Left forelimb (tissue), 1 donor: ENCODE measurements at regions not wholly inside any gene's neighbourhood (a gene's known extent, or its start where the extent isn't known, plus 50 kb on each side); places are given as distances from the start of the nearest gene placed in this dataset.
"Not testable (repeated sequence)": the region's sequence is repeated elsewhere in the genome, so short reads cannot be mapped to it uniquely, and the experiment has no call there.

Experiments used
- DNase-seq: peaks from one replicate; pipeline ENCODE4 v3.0.0-alpha.2; 2018; ENCODE audit warnings: low spot score

DNA sequence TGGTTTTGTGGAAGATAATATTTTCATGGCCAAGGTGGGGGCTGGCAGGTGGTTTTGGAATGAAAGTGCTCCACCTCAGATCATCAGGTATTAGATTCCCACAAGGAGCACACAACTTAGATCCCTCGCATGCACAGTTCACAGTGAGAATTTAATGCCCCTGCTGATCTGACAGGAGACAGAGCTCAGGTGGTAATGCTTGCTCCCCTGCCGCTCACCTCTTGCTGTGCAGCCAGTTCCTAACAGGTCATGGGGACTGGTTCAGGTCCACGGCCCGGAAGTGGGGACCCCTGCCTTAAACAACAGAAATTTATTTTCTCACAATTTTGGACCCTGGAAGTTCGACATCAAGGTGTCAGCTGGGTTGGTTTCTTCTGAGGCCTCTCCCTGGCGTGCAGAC, 668.7 kb upstream of the ZNF608 start:
- no peak for DNase-seq

DNA sequence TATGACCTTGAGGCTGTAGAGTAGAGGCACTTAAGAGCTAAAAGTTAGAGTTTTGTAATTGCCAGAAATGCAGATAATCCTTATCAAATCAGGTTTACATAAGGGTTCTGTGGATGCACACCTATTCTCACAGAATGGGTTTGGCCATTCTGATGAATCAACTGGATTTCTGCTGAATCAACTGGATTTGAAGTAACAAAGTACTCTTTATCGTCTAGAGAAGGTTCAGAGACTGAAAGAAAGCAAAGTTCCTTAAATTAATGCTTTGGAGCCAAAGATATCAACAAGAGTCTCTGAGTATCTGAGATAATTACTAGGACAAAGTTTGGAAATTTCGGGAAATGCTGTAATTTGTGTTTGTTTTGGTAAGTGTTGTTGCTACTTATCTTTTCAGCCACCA, 669.6 kb upstream of the ZNF608 start:
- DNase-seq, result no peak

DNA sequence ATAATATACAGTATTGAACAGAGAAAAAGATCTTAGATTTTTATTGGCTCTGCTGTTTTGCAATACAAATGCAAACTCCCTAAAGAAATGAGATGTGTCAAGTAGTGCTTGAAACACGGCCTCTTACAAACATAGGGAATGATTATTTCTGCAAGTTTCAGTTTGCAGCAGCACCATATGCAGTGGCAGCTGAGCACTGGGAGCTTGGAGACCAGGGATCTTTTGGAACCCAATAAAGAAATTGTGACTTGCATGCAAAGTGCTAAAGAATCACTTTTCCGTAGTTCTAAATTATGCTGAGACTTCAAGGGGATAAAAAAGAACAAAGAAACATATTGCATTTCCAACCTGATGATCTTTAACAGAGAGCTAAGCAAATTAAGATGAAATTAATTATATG, 674.6 kb upstream of the ZNF608 start:
- no peak for DNase-seq

DNA sequence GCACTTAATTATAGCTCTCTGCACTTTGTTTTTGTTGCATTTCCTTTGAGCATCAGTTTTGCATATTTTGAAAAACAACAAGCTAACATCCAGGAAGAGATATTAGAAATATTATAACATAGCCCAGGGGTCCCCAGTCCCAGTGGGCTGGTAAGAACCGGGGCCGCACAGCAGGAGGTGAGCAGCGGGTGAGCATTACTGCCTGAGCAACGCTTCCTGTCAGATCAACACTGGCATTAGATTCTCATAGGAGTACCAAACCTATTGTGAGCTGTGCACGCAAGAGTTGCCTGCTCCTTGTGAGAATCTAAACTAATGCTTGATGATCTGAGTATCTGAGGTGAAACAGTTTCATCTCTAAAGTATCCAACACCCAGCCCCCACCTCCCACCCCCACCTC, 675.9 kb upstream of the ZNF608 start:
- no peak for DNase-seq

DNA sequence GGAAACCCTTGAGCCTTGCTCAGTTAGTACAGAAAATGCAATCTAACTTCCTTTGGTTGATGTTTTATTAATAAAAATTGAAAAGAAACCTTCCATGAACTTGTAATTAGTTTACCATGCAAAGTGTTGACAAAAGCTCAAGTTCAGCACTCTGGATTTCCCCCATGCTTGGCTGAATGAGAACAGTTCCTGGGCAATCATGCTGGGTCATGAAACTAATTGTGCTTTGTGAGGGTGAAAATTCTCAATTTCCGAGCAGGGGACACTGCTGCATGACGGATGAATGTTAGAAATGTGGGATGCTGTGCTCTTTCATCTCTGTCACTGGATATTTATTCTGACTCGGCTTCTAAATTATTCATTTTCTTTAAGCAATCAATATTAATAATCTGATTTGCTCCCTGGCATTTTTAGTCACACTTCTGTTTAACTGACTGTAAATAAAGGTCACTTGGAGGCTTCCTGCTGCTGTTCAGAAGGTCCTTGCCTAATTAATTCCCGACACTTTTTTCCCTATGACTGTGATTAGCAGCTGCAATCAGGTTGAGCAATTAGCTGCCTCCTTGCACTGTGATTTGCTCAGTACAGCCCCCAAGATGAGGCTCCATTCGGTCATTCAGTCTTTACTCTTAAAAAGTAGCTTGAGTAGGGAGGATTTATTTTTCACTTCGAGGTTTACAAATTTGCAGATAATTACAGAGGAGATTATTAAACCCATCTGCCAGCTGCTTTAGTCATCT, 678.1 kb upstream of the ZNF608 start:
- no peak for DNase-seq

DNA sequence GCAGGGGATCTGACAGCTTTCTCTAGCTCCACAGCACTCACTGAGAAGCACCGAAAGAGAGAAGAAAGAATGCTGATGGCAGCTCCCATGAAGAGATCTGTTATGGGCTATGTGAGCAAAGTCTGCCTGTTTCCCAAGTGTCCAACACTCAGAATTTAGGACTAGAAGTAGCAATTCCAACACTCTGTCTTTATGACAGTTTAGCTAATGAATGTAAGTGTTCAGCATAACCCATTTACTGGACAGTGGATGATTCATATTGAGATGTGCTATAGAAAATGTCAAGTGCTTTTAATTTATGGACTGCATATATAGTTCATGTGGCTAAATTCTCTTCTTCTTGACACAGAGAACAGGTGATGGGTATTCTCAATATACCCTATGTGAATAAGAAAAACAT, 683.1 kb upstream of the ZNF608 start:
- DNase-seq, result no peak

DNA sequence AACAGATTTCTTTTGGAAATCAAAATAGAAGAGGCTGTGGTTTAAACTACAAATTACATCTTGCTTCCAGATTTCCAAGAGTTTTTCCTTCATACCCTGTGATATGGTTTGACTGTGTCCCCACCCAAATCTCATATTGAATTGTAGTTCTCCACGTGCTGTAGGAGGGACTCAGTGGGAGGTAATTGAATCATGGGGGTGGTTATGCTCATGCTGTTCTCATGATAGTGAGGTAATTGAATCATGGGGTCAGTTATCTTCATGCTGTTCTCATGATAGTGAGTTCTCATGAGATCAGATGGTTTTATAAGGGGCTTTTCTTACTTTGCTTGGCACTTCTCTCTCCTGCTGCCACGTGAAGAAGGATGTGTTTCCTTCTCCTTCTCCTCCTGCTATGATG, 687.0 kb upstream of the ZNF608 start:
- no peak for DNase-seq

DNA sequence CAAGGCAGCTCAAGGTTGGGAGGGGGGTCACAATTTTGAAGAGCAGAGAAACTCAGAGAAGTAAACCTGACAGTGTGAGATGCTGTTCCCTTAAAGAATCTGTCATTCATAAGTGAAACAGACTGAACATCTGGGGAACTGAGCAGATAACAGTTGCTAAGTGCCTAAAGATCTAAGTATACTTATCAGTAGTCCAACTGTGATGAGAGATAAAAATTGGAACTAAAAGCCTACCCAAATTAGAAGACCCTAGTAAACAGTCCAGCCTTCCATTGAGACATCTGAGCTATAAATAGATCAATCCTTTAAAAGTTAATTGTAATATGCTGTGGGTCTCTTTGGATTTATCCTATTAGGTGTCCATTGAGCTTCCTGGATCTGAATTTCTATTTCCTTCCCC, 692.8 kb upstream of the ZNF608 start:
- DNase-seq, result no peak

DNA sequence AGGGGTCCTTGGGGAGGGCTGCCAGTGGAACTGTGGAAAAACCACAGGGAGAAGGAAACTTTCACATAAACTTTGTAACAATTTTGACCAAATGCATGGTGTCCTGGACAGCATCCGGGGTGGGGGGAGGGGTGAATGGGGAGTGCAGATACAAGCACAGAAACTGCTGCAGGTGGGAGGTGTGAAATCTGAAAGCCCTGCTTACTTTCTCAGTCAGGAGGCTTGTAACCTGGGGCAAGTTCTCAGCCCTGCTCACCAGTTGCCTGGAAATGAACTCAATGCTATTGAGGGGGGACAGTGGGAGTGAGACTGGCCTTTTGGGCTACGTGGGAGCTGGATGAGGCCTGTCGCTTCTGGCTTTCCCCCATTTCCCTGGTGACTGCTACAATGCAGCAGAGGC, 694.5 kb upstream of the ZNF608 start:
- no peak for DNase-seq

DNA sequence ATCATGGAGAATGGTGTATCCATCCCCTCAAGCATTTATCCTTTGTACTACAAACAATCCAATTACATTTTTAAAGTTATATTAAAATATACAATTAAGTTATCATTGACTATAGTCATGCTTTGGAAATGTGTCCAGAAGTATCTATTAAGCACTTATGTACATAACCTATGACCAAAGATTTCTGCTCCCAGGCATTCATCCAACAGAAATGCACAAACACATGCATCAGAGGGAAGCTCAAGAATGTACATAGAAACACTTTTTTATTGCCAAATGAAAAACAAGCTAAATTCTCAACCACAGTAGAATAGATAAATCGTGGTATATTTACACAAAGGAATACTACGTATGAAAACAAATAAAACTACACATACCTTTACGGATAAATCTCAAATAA, 700.5 kb upstream of the ZNF608 start:
- no peak for DNase-seq

DNA sequence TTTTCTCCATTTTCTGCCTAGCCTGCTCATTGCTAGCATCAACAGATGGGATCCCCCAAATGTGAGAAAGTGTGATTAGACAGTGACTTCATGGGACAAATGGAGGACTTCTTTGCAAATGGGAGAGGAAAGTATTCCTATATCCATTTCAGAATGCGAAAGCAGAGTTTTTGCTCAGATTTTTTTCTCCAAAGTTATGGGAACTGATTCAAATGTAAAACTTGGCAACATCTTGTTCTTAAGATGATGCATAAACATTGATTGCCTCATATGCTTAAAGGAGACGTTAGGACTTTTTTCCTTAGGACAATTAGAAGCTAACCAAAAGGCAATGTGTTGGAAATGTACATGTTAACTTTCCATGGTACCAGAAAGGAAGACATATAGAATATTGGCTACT, 704.3 kb upstream of the ZNF608 start:
- DNase-seq, result no peak

DNA sequence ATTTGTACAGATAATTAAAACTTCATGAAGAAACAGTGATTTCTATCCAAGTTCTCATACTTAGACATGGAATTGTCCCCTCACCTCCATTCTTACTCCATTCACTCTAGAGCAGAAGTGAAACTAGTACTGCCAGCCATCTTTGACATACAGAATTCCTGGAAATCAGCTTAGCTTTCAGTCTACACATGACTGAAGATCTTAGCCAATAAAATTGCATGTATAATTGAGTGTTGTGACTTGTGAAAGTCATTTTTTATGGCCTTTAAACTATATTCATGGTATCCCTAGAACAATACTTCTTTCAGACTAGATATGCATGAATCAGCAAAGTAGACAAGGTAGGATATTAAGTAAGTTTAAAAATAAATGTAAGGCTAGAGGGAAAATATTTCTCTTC, 705.2 kb upstream of the ZNF608 start:
- no peak for DNase-seq

DNA sequence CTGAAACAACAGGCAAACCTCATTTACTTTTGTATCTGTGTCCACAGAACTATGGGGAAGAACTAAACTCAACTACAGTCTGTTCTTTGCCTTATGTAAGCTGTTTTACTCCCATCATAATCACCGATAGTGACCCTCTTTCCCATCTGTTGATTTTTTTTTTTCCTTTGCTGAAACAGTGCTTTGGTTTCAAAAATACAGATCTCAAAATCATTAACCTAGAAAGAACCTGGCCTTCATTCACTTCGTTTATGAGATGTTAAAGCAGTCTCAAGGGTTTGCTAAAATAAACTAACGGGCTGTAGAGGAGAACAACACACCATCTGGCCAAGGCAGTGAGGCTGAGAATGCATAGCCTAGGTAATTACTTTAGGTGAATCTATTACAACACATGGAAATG, 706.6 kb upstream of the ZNF608 start:
- DNase-seq, result no peak

DNA sequence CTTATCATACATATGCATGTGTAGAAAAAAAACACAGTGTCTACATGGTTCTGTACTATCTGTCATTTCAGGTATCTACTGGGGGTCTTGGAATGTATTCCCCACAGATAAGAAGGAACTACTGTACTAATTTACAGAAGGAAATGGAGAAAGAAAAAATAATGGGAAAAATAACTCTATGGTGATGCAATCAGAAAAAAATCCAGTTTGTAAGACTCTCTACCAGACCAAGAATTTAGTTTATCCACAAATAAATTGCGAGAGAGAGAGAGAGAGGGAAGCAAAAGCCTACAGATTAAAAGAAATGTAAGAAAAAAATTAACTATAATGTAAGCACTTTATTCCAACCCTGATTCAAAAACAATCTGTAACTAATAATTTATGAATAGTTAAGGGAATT, 708.6 kb upstream of the ZNF608 start:
- DNase-seq, result no peak

DNA sequence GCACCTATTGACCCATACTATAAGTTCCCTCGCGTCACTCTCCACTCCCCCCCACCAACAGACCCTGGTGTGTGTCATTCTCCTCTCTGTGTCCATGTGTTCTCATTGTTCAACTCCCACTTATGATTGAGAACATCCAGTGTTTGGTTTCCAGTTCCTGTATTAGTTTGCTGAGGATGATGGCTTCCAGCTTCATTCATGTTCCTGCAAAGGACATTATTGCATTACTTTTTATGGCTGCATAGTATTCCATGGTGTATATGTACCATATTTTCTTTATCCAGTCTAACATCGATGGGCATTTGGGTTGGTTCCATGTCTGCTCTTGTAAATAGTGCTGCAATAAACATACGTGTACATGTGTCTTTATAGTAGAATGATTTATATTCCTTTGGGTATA, 709.6 kb upstream of the ZNF608 start:
- DNase-seq, result not testable (repeated sequence)

DNA sequence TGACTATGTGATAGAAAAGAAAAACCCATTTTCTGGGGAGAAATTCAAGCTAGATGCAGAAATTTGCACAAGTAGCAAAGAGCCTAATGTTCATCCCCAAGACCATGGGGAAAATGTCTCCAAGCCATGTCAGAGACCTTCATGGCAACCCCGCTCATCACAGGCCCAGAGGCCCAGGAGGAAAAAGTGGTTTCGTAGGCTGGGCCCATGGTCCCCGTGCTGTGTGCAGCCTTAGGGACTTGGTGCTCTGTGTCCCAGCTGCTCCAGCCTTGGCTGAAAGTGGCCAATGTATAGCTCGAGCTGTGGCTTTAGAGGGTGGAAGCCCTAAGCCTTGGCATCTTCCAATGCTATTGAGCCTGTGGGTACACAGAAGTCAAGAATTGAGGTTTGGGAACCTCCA, 711.2 kb upstream of the ZNF608 start:
- DNase-seq, result no peak

DNA sequence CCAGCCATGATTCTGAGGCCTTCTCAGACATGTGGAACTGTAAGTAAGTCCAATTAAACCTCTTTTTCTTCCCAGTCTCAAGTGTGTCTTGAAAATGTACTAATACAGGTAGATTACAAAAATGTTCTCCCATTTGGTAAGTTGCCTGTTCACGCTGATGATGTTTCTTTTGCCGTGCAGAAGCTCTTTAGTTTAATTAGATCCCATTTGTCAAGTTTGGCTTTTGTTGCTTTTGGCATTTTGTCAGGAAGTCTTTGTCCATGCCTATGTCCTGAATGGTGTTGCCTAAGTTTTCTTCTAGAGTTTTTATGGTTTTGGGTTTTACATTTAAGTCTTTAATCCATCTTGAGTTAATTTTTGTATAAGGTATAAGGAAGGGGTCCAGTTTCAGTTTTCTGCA, 712.5 kb upstream of the ZNF608 start:
- not testable (repeated sequence) for DNase-seq

DNA sequence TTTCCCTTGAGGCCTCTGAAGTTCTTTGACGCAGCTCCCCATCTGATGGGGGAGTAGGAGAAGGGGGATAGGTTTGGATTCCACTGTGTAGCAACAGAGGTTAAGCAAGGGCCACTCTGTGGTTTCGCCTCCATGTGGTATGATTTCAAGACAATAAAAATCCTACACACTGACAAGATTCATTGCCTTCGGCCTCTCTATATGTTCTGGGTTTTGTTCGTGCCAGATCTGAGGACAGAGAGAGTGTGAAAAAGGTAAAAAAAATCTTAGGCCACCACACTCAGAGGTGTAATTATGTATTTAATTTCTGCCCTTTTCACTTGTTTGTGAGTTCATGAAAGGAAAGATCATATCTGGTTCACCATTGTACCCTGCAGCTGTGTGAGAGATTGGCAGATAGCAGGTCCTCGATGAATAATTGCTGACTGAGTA, 715.2 kb upstream of the ZNF608 start:
- DNase-seq, result no peak

DNA sequence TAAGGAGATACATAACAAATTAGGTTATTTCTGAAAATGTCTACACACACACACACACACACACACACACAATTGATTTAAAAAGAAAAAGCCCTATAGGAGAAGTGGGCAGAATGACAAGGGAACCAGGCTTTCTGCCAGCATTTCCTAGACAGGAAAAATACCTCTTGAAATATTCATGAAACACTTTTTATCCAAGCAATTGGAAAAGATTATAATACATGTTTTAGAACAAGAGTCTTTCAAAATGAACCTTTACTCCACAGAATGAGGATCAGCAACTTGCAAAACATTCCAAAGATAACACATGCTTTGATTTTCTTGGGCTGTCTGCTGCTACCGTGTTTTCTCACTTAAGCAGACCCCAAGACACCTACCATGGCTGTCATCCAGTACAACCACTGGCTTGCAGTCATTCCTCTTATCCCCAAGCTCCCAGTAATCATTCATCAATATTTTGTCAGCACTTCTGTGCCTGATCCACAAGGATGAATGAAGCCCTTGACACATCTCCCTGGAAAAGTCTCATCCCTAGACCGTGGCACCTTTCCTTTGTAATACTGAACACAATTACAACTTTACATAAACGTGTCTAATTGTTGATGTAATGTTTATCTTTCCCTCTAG, 717.1 kb upstream of the ZNF608 start:
- no peak for DNase-seq

DNA sequence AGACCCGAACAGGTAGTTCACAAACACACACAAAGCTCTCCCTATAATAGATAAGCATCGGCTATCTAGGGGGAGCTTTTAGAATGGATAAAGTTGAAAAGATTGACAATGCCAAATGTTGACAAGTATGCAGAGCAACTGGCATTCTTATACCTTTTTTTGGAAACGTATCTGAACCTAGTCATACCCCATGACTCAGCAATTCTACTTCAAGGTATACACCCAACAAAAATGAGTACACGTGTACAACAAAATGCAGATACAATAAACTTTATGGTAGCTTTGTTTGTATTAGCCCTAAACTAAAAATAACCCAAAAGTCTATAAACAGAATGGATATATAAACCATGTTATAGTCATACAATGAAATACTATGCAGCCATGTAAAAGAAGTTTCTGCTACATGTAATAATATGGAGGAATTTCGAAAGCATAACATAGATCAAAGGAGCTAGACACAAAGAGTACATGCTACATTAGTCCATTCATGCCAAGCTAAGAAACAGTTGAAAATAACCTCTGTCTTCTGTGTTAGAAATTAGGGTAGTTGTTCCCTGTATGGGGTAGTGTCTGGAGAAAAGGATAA, 718.5 kb upstream of the ZNF608 start:
- no peak for DNase-seq

DNA sequence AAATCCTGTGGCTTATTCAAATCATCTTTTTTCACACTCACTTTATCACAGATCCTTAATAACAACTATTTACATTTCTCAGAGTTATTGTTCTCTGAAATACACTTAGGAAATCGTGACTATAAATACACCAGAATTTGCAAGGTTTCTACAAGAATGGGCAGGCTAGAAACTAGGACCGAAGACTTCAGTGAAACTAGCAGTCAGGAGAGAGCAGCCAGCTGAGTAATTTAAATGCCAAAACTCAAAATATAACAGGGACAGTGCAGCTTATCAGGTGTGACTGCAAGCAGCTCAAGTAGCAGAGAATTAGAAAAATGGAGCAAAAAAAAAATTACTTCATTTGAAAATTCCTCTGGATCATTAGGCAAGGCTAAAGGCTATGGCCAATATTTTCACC, 719.3 kb upstream of the ZNF608 start:
- DNase-seq, result no peak

DNA sequence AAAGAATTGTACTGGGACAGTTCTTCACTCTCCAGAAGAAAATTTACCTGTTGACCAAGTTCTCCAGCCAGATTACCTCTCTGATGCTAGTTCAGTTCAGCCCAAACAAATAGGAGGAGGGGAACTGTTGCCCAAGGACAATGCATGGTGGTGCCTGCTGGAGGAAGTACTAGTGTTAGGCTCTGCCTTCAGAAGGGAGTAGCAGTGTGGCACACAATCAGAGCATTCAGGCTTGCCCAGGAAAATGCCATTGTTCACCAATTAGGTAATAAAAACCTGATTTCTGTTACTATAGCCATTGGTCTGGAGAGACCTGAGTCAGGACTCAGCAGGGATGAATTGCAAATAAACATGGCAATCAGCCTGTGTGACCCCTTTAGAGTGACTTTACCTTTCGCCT, 720.8 kb upstream of the ZNF608 start:
- DNase-seq, result no peak

DNA sequence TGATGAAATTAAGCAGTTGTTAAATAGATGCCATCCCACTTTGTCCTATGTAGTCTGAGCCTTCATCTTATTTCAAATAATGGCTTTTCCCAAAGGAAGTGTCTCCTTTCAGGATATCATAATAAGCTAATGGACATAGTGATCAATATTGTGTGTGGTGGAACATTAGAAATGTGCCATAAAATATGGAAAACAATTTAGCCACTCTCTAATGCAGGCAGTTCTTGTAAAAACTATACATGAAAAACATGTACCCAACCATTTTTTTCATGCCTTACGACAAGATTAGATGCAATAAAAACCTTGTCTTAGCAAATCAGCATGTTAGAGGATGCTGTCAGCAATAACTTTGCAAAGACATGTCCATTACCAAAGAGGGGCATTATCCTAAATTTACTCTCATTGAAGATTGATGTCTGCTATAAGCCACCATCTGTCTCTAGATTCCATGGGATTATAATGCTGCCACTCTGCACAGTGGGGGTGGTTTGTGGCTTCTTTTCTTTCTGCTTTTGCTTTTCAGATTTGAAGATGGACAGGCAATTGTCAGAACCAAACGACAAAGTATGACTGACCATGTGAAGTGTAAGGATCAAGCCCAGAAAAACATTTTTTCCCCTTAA, 724.0 kb upstream of the ZNF608 start:
- no peak for DNase-seq
